GM23338 (cell line): ENCODE measurements at regions not wholly inside any gene's neighbourhood (a gene's known extent, or its start where the extent isn't known, plus 50 kb on each side); places are given as distances from the start of the nearest gene placed in this dataset.

ENCODE experiments used
- POLR2AphosphoS5 ChIP-seq: IDR thresholded peaks from 2 replicates; pipeline ENCODE4 v1.6.1; 2016; ENCODE audit warnings: antibody characterized with exemption, low read depth
- ZNF331 ChIP-seq: fragments of 250-450 bp; sonication (Bioruptor Pico); IDR thresholded peaks from 2 replicates; pipeline ENCODE4 v1.5.0; 2020; ENCODE audit warnings: low read depth, mild to moderate bottlenecking, moderate library complexity

GRCh38 chr11:30775233-30775522 is 189.0 kb upstream of the MPPED2 start:
- TF ChIP-seq ZNF331 (CRISPR knock-in tag) = no peak
- TF ChIP-seq POLR2AphosphoS5 = no peak
